ENCODE measurements at regions not wholly inside any gene's neighbourhood (a gene's known extent, or its start where the extent isn't known, plus 50 kb on each side); places are given as distances from the start of the nearest gene placed in this dataset.

DNA sequence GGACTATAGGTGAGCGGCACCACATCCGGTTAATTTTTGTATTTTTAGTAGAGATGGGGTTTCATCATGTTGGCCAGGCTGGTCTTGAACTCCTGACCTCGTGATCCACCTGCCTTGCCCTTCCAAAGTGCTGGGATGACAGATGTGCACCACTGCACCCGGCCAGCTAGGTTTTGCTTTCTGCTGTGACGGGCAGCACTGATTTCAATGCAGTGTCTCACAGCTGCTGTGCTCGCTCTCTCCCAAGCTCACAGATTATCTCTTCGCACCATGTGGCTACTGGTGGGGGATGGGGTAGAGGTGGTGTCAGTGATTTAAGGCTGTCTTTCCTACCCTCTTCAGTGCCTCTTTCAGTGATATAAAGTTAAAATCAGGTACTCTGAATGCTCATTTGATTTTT, 909.1 kb downstream of the TRHDE start:
- TF ChIP-seq, protein P1, sequence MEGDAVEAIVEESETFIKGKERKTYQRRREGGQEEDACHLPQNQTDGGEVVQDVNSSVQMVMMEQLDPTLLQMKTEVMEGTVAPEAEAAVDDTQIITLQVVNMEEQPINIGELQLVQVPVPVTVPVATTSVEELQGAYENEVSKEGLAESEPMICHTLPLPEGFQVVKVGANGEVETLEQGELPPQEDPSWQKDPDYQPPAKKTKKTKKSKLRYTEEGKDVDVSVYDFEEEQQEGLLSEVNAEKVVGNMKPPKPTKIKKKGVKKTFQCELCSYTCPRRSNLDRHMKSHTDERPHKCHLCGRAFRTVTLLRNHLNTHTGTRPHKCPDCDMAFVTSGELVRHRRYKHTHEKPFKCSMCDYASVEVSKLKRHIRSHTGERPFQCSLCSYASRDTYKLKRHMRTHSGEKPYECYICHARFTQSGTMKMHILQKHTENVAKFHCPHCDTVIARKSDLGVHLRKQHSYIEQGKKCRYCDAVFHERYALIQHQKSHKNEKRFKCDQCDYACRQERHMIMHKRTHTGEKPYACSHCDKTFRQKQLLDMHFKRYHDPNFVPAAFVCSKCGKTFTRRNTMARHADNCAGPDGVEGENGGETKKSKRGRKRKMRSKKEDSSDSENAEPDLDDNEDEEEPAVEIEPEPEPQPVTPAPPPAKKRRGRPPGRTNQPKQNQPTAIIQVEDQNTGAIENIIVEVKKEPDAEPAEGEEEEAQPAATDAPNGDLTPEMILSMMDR (IDR thresholded peaks at IDR 0.05), result no peak
- TF ChIP-seq POLR2A (IDR thresholded peaks at IDR 0.05), result no peak
